ENCODE measurements at regions not wholly inside any gene's neighbourhood (a gene's known extent, or its start where the extent isn't known, plus 50 kb on each side); places are given as distances from the start of the nearest gene placed in this dataset.

DNA sequence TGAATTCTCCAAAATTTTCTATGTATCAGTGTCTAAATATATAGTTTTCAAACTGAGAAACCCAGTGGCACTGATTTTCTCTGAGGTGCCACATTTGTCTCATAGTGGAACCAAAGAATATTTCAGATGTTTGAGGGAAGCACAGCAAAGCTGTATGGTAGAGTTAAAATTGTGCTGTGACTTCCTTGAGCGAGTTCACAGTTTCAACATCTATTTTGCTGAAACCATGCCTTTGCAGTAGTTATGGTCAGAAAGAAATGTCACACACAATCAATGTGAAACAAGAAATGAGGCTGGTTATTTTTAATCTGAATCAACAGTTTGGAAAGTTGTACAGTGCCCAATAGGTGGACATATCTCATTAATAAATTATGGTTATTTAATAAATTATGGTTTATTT, 394.0 kb upstream of the SPTLC3 start:
- Histone ChIP-seq H3K27ac (no peak overlapping the region), H3K4me3 (replicated peaks in 1 of 3) (no peak overlapping the region), H3K36me3 (no peaks in the 10 kb centered on the region), H3K9me3 (no peaks in the 10 kb centered on the region), H3K4me1 (no peaks in the 10 kb centered on the region), H3K27me3 (no peaks in the 10 kb centered on the region)
- intact Hi-C loops (cut with DNase I), result no loop called here
- WGBS, 2 donors, result 86 to 90% methylated on average over 1 of the region's 1 CpG
- DNase-seq, result no peak
- TF ChIP-seq POLR2A (IDR thresholded peaks at IDR 0.05), result no peak
- TF ChIP-seq, protein P1, sequence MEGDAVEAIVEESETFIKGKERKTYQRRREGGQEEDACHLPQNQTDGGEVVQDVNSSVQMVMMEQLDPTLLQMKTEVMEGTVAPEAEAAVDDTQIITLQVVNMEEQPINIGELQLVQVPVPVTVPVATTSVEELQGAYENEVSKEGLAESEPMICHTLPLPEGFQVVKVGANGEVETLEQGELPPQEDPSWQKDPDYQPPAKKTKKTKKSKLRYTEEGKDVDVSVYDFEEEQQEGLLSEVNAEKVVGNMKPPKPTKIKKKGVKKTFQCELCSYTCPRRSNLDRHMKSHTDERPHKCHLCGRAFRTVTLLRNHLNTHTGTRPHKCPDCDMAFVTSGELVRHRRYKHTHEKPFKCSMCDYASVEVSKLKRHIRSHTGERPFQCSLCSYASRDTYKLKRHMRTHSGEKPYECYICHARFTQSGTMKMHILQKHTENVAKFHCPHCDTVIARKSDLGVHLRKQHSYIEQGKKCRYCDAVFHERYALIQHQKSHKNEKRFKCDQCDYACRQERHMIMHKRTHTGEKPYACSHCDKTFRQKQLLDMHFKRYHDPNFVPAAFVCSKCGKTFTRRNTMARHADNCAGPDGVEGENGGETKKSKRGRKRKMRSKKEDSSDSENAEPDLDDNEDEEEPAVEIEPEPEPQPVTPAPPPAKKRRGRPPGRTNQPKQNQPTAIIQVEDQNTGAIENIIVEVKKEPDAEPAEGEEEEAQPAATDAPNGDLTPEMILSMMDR (IDR thresholded peaks at IDR 0.05), result no peak

DNA sequence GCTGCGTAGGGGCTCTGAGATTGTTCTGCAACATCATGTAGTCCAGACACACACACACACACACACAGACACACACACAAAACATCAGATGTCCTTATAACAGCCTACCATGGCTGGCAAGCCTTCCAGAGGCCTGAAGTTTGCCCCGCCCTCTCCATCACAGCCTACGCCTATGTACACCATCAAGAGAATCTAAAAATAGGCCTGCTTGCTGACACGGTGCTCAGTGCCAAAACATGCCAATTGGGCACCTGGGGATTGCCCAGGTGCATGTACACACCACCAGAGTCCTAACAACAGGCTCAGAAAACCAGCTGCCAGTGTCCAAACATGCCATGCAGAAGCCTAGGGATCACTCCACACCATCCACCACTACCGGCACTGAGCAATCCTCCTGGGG, 391.7 kb upstream of the SPTLC3 start:
- Histone ChIP-seq H3K27ac (no peak overlapping the region), H3K4me3 (replicated peaks in 1 of 3) (no peak overlapping the region), H3K27me3 (no peaks in the 10 kb centered on the region), H3K4me1 (no peaks in the 10 kb centered on the region), H3K9me3 (no peaks in the 10 kb centered on the region), H3K36me3 (no peaks in the 10 kb centered on the region)
- intact Hi-C loops (cut with DNase I), result no loop called here
- DNase-seq, result no peak
- 76 to 93% methylated on average over 4 to 5 of the region's 5 CpGs for WGBS, 2 donors
- TF ChIP-seq, protein P1 (IDR thresholded peaks at IDR 0.05), result no peak

DNA sequence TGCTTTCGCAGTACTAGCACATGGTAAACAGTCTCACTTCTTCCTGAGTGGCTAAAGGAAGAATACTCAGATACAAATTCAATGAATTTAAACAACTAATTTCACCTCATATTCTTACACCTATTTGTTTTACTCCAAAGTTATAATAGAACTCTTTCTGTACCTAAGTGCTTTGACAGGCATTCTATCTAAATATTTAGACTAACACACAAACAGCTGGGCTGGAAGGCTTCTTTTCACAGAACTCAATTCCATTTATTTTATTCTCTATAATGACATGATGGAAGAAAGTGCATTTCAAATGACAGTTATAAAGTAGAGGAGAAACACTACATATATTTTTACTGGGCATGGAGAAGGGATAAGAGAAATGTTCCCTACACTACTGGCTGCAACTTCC, 384.9 kb upstream of the SPTLC3 start:
- H3K27ac ChIP-seq, result no peak overlapping the region
- WGBS, 2 donors, result 97 to 98% methylated on average over 1 of the region's 1 CpG
- H3K27me3 ChIP-seq, result no peaks in the 10 kb centered on the region
- TF ChIP-seq POLR2A (IDR thresholded peaks at IDR 0.05), result no peak
- TF ChIP-seq, protein P1 (IDR thresholded peaks at IDR 0.05), result no peak
- H3K4me3 ChIP-seq (replicated peaks in 1 of 3), result no peak overlapping the region
- intact Hi-C loops (cut with DNase I), result no loop called here
- no peak for DNase-seq
- no peaks in the 10 kb centered on the region for H3K9me3 ChIP-seq
- H3K36me3 ChIP-seq, result no peaks in the 10 kb centered on the region
- H3K4me1 ChIP-seq, result no peaks in the 10 kb centered on the region

DNA sequence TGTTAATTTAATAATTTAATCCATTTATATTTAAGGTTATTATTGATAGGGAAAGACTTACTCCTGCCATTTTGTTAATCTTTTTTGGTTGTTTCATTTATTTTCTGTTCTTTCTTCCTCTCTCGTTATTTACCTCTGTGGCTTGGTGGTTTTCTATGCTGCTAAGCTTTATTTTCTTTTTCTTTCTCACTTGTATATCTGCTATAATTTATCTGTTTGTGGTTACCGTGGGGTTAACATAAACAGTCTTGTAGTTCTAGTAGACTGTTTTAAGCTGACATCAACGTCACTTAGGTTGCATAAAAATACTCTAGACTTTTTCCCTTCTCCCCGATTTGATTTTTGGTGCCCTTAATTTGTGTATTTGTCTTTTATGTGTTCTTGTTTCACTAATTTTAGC, 381.3 kb upstream of the SPTLC3 start:
- H3K4me1 ChIP-seq, result no peaks in the 10 kb centered on the region
- H3K36me3 ChIP-seq, result no peaks in the 10 kb centered on the region
- TF ChIP-seq POLR2A (IDR thresholded peaks at IDR 0.05), result no peak
- TF ChIP-seq, protein P1 (IDR thresholded peaks at IDR 0.05), result no peak
- H3K9me3 ChIP-seq, result no peaks in the 10 kb centered on the region
- H3K27ac ChIP-seq, result no peak overlapping the region
- no peak overlapping the region for H3K4me3 ChIP-seq (replicated peaks in 1 of 3)
- no peak for DNase-seq
- no peaks in the 10 kb centered on the region for H3K27me3 ChIP-seq
- intact Hi-C loops (cut with DNase I), result no loop called here
- 72 to 77% methylated on average over 4 of the region's 4 CpGs for WGBS, 2 donors

DNA sequence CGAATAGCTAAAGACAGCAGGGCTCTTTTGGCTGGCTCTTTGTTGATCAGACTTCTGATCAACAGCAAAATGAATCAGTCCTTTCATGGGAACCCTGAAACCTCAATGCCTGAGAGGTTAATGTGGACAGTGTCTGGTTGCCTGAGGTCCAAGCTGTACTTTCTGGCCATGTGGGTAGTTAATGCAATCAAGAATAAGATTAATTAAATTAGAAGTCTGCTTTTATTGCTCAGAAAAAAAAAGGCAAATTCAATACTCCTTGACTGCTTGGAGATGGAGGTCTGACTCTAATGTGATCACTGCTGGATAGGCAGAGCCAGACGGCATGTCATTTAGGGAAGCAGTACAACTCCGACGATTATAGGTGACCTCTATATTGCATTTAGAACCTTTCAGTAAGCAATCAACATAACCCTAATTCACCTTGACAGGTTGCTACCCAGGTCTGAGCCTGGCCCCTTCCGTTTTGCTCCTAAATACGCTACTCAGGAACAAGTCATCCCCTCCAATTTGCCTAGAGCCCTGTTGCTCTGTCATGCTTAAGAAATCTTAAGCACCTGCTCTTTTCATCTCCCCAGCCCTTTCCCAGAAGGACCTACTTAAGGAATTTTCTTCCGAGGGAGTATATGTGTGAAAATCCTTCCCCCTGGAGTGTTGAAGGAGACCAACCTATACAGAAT, 370.0 kb upstream of the SPTLC3 start:
- no peaks in the 10 kb centered on the region for H3K27me3 ChIP-seq
- no peak for DNase-seq
- no peaks in the 10 kb centered on the region for H3K36me3 ChIP-seq
- H3K4me3 ChIP-seq (replicated peaks in 1 of 3), result no peak overlapping the region
- no peak for TF ChIP-seq POLR2A (IDR thresholded peaks at IDR 0.05)
- TF ChIP-seq, protein P1 (IDR thresholded peaks at IDR 0.05), result no peak
- H3K9me3 ChIP-seq, result no peaks in the 10 kb centered on the region
- H3K27ac ChIP-seq, result no peak overlapping the region
- no peaks in the 10 kb centered on the region for H3K4me1 ChIP-seq
- WGBS, 2 donors, result 56 to 66% methylated on average over 7 of the region's 7 CpGs
- intact Hi-C loops (cut with DNase I), result no loop called here
